GM13976 (cell line): ENCODE measurements at regions not wholly inside any gene's neighbourhood (a gene's known extent, or its start where the extent isn't known, plus 50 kb on each side); places are given as distances from the start of the nearest gene placed in this dataset.
"Not testable (repeated sequence)": the region's sequence is repeated elsewhere in the genome, so short reads cannot be mapped to it uniquely, and the experiment has no call there.

Source experiments
- DNase-seq: peaks from one replicate; pipeline ENCODE4 v3.0.0; 2012; ENCODE audit warnings: low spot score
- in situ Hi-C: fragments of 300-500 bp; cut with MboI; formaldehyde crosslinking; loops from one replicate; pipeline ENCODE4 v1.12.0; 2022; ENCODE audit warnings: low sequenced_read_pairs, mixed read lengths, inconsistent platforms; ENCODE audit not compliant: unreplicated experiment
- TF ChIP-seq, protein P1 (sequence below): IDR thresholded peaks from 2 replicates; pipeline ENCODE4 v1.5.1; 2012; ENCODE audit warnings: borderline replicate concordance, mild to moderate bottlenecking; ENCODE audit not compliant: insufficient read depth; ENCODE audit errors: extremely low read depth, missing control alignments, control extremely low read depth

DNA sequence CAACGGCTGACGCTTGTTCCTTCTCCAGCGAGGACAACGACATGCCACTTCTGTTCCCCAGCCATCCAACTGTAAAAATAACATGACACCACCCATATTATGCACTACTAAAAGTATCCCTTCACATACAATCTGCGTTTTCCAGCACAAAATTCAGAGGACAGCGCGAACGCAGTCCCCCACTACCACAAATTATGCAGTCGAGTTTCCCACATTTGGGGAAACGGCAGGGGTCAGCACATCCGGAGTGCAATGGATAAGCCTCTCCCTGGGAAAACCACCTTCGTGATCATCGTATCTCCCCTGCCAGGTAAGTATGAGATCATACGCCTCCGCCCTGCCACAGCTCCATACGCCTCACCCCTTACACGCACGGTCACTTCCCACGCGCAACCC is 120.9 kb downstream of the PPIAL4G start:
- TF ChIP-seq, protein P1, sequence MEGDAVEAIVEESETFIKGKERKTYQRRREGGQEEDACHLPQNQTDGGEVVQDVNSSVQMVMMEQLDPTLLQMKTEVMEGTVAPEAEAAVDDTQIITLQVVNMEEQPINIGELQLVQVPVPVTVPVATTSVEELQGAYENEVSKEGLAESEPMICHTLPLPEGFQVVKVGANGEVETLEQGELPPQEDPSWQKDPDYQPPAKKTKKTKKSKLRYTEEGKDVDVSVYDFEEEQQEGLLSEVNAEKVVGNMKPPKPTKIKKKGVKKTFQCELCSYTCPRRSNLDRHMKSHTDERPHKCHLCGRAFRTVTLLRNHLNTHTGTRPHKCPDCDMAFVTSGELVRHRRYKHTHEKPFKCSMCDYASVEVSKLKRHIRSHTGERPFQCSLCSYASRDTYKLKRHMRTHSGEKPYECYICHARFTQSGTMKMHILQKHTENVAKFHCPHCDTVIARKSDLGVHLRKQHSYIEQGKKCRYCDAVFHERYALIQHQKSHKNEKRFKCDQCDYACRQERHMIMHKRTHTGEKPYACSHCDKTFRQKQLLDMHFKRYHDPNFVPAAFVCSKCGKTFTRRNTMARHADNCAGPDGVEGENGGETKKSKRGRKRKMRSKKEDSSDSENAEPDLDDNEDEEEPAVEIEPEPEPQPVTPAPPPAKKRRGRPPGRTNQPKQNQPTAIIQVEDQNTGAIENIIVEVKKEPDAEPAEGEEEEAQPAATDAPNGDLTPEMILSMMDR = no peak
- DNase-seq = no peak
- in situ Hi-C loops = loop anchor here (25.0 kb wide), 1 partner anchor 100 kb away; no protein-coding TSS in a partner anchor

DNA sequence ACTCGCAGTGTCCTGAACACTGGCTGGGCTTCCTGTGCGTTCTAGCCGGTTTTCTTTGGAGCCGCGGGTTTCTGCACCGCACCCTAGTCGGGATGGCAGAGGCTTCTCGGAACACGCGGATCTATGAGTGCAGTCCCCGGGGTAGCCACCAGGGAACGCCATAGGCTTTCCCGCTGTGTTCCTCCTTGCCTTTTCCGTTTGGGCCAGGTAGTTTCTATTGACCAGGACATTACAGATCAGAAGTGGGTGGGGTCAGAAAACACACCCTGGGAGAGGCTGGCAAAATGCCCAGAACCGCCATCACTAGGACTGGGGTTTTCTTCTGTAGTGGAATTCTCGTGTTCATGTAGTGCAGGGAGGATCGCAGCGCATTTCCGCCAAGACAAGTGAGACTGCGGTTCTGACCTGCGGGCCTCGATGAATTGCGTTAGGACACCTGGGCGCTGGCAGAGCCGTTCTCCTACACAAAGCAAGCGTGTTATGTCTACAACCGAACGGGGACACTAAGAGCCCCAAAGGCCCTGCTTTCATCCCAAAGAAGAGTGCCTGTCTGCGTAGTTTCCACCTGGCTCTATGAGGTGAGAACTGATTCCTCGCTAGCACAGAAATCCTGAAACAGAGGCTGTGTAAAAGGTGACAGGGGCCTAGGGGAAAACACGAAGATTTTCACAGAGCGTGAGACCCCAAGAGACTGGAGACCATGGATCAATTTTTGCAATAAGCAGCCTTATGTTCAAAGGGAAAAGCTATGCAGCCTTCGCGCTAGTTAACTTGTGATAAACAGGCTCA is 121.5 kb downstream of the PPIAL4G start:
- in situ Hi-C loops = loop anchor here (25.0 kb wide), 1 partner anchor 99 kb away; no protein-coding TSS in a partner anchor
- DNase-seq = not testable (repeated sequence)

DNA sequence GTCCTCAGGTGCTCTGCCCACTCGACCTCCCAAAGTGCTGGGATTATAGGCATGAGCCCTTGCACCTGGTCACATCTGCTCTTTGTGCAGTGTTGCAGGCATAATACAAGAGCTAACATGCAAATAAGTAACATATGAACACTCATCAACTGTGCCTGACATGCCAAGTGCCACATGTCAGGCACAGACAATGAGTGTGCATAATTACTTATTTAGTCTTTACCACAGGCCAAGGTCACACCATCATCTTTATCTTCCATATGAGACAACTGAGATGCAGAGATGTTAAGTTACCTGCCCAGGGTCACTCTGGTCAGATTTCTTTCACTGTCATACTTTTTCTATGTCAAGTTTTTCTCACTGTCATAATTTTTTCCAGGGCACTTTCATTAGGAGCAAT is 126.1 kb downstream of the PPIAL4G start:
- in situ Hi-C loops = loop anchor here (25.0 kb wide), 1 partner anchor 95 kb away; no protein-coding TSS in a partner anchor
- DNase-seq = no peak
- TF ChIP-seq, protein P1 = no peak

DNA sequence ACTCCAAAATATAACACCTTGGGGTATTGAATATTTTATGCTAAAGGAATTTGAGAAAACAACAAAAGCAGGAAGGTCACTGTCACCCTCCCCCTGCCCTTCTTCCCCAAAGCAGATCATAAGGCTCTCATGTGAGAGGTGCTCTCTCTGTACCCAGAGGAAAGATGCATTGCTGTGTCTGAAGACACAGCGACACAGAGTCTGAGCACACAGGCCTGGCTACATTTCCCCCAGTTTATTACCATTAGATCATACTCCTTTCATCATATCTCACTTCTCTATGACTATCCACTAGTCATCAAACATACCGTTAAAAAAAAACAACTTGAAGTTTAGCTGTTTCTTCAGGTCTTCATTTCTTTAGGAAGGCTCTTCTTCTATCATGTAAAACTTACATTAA is 127.1 kb downstream of the PPIAL4G start:
- no peak for DNase-seq
- TF ChIP-seq, protein P1 = no peak
- in situ Hi-C loops = loop anchor here (25.0 kb wide), 1 partner anchor 94 kb away; no protein-coding TSS in a partner anchor

DNA sequence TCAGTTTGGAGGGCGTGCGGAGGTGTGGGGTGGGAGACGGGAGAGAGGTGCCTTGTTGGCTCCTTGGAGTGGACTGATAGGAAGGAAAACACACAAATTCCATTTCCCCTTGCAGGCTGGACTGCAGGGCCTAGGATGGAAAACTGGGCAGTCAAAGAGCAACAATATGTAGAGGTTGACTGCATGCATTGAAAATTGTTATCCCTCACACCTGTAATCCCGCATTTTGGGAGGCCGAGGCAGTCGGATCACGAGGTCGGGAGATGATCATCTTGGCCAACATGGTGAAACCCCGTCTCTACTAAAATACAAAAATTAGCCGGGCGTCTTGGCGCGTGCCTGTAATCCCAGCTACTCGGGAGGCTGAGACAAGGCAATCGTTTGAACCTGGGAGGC is 128.2 kb downstream of the PPIAL4G start:
- in situ Hi-C loops = loop anchor here (25.0 kb wide), 1 partner anchor 93 kb away; no protein-coding TSS in a partner anchor
- DNase-seq = no peak
- TF ChIP-seq, protein P1 = no peak

DNA sequence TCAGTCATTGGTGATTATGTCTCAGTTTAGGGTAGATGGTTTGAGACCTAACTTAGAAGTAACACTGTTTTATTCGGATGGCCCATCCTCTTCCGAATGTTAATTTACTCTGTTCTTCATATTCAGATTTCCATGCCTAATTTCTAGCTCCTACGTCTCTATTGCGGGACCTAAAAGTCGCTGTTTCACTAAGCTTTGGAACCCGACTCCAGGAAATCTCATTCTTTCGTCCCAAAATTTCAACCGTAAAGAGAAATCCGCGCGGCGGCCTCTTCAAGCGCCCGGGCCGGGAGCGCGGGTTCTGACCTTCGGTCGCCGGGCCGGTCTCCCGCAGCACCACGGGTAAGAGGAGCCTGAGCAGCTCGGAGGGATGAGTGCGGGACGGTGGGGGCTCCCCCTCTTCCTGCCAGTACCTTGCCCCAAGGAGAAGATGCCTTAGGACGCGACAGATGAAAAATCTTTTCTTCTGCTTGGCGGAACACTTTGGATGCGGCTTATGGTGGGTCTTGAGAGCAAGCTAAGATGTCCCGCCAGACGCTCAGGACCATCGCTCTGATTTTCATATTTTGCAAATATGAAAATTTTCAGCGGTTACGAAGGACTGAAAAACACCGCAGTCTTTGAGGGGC is 128.7 kb downstream of the PPIAL4G start:
- in situ Hi-C loops = loop anchor here (25.0 kb wide), 1 partner anchor 92 kb away; no protein-coding TSS in a partner anchor
- no peak for DNase-seq
- TF ChIP-seq, protein P1 = no peak
